Activated CD4-positive, alpha-beta memory T cell treated with anti-CD3 and anti-CD28 coated beads, Interleukin-2, amount 10 ng/mL, durations not matched to agents 7 days and 5 days (primary cell): ENCODE measurements at regions not wholly inside any gene's neighbourhood (a gene's known extent, or its start where the extent isn't known, plus 50 kb on each side); places are given as distances from the start of the nearest gene placed in this dataset.
"Not testable (repeated sequence)": the region's sequence is repeated elsewhere in the genome, so short reads cannot be mapped to it uniquely, and the experiment has no call there.

Experiments
- CTCF ChIA-PET: fragments of 350-600 bp; sonication (Branson Sonifier 250); formaldehyde crosslinking; loops from one replicate; lab custom pipeline; 2021; ENCODE audit warnings: antibody characterized with exemption, inconsistent platforms; lab: Charles Lee
- POLR2A ChIA-PET: fragments of 350-600 bp; sonication (Branson Sonifier 250); formaldehyde crosslinking; loops from one replicate; lab custom pipeline; 2021; ENCODE audit warnings: antibody characterized with exemption; lab: Charles Lee
- DNase-seq: peaks from one replicate; pipeline ENCODE4 v3.0.0-alpha.2; 2020
- H3K27ac Mint-ChIP-seq: one replicate; pipeline ENCODE4 v1.8.0; 2021; ENCODE audit warnings: mild to moderate bottlenecking, mixed read lengths
- H3K27me3 Mint-ChIP-seq: one replicate; pipeline ENCODE4 v1.8.0; 2021; ENCODE audit warnings: mixed read lengths
- H3K36me3 Mint-ChIP-seq: one replicate; pipeline ENCODE4 v1.8.0; 2021; ENCODE audit warnings: low read depth, mixed read lengths
- H3K4me1 Mint-ChIP-seq: one replicate; pipeline ENCODE4 v1.8.0; 2021; ENCODE audit warnings: mixed read lengths
- H3K4me3 Mint-ChIP-seq: one replicate; pipeline ENCODE4 v1.8.0; 2021; ENCODE audit warnings: mild to moderate bottlenecking, mixed read lengths
- H3K9me3 Mint-ChIP-seq: one replicate; pipeline ENCODE4 v1.8.0; 2021; ENCODE audit warnings: mixed read lengths

DNA sequence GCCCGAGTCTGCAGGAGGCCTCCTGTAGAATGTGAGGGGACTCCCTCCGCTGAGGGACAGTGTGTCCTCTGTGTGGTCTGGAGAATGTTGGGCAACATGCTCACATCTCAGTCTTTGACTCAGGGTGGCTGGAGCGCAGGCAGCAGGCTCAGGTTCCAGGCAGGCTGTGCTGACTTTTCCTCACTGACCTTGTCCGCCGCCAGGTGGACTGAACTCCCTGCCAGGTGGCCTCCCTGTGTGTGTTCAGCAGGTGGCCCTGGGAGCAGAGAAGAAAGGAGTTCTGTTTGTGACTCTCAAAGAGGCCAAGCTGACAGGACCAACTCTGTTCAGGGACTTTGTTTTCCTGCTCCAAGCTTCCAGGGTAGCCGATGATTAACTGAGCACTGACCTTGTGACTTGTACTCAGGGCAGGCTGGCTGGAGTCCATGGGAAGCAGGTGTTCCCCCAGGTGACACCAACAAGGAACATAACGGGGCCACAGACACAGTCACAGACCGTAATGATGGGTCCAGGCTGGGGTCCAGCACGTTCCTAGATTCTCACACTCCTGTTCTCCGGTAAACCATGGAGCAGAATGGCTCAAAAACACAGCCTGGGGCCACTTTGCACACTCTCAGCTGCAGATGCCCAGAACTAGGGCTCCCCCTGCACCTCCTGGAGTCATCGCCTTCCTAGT is 439.8 kb downstream of the RNF144A start:
- DNase-seq: no peak
- ChIA-PET CTCF (no interaction called here), POLR2A (no interaction called here)
- no peaks in the 10 kb centered on the region for H3K36me3 Mint-ChIP-seq
- H3K27ac Mint-ChIP-seq: no peak overlapping the region
- H3K9me3 Mint-ChIP-seq: peaks cover 2% of the 10 kb centered on the region
- H3K27me3 Mint-ChIP-seq: peaks cover 4% of the 10 kb centered on the region
- H3K4me1 Mint-ChIP-seq: no peaks in the 10 kb centered on the region
- H3K4me3 Mint-ChIP-seq: no peak overlapping the region

GRCh38 chr2:7357993-7358392 is 440.8 kb downstream of the RNF144A start:
- Mint-ChIP-seq H3K36me3 (no peaks in the 10 kb centered on the region), H3K4me1 (no peaks in the 10 kb centered on the region), H3K27ac (no peak overlapping the region), H3K4me3 (no peak overlapping the region), H3K9me3 (peaks cover 2% of the 10 kb centered on the region), H3K27me3 (peaks cover 3% of the 10 kb centered on the region)
- DNase-seq: no peak
- POLR2A ChIA-PET: no interaction called here
- CTCF ChIA-PET: no interaction called here

GRCh38 chr2:7358865-7359447 is 441.7 kb downstream of the RNF144A start:
- CTCF ChIA-PET: no interaction called here
- H3K36me3 Mint-ChIP-seq: no peaks in the 10 kb centered on the region
- peaks cover under 1% of the 10 kb centered on the region for H3K9me3 Mint-ChIP-seq
- H3K4me1 Mint-ChIP-seq: no peaks in the 10 kb centered on the region
- DNase-seq: no peak
- H3K27ac Mint-ChIP-seq: no peak overlapping the region
- H3K4me3 Mint-ChIP-seq: no peak overlapping the region
- H3K27me3 Mint-ChIP-seq: peaks cover 3% of the 10 kb centered on the region
- POLR2A ChIA-PET: no interaction called here

GRCh38 chr2:7363906-7364305 is 446.7 kb downstream of the RNF144A start:
- CTCF ChIA-PET: no interaction called here

GRCh38 chr2:7368211-7368610 is 451.0 kb downstream of the RNF144A start:
- no peaks in the 10 kb centered on the region for H3K36me3 Mint-ChIP-seq
- POLR2A ChIA-PET: no interaction called here
- H3K27me3 Mint-ChIP-seq: peaks cover 4% of the 10 kb centered on the region
- no peak overlapping the region for H3K27ac Mint-ChIP-seq
- no peak overlapping the region for H3K4me3 Mint-ChIP-seq
- H3K4me1 Mint-ChIP-seq: no peaks in the 10 kb centered on the region
- peaks cover 7% of the 10 kb centered on the region for H3K9me3 Mint-ChIP-seq
- CTCF ChIA-PET: no interaction called here
- no peak for DNase-seq

More at GRCh38 chr2:7363906-7364305, 446.7 kb downstream of the RNF144A start:
- Mint-ChIP-seq H3K9me3 (peaks cover 5% of the 10 kb centered on the region), H3K4me1 (no peaks in the 10 kb centered on the region), H3K27ac (no peak overlapping the region), H3K27me3 (peaks cover 3% of the 10 kb centered on the region), H3K36me3 (no peaks in the 10 kb centered on the region), H3K4me3 (no peak overlapping the region)
- POLR2A ChIA-PET: no interaction called here
- DNase-seq: no peak

DNA sequence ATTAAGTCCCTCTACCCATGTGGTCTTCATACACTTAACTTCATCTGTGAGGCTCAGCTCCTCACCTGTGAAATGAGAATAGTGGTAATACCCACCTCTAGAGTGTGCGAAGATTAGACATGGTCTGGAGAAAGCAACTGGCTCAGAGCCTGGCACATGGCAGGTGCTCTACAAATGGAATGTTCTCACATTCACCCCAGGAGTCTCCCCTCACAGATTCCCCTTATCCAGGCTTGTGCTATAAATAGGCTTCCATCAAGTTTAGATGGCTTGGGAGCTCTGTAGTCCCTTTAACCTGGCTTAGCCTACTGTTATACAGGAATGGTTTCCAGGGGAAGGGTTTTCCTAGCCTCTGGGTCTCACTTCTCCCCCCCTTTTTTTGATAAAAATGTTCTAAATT is 455.9 kb downstream of the RNF144A start:
- no peak for DNase-seq
- Mint-ChIP-seq H3K27me3 (peaks cover 4% of the 10 kb centered on the region), H3K9me3 (peaks cover 5% of the 10 kb centered on the region), H3K36me3 (no peaks in the 10 kb centered on the region), H3K4me3 (no peak overlapping the region), H3K27ac (no peak overlapping the region), H3K4me1 (no peaks in the 10 kb centered on the region)
- ChIA-PET CTCF (no interaction called here), POLR2A (no interaction called here)

GRCh38 chr2:7375901-7376300 is 458.7 kb downstream of the RNF144A start:
- ChIA-PET POLR2A (no interaction called here), CTCF (no interaction called here)
- Mint-ChIP-seq H3K27ac (no peak overlapping the region), H3K4me1 (no peaks in the 10 kb centered on the region), H3K27me3 (peaks cover 6% of the 10 kb centered on the region), H3K4me3 (no peak overlapping the region), H3K36me3 (no peaks in the 10 kb centered on the region), H3K9me3 (no peaks in the 10 kb centered on the region)
- DNase-seq: no peak

DNA sequence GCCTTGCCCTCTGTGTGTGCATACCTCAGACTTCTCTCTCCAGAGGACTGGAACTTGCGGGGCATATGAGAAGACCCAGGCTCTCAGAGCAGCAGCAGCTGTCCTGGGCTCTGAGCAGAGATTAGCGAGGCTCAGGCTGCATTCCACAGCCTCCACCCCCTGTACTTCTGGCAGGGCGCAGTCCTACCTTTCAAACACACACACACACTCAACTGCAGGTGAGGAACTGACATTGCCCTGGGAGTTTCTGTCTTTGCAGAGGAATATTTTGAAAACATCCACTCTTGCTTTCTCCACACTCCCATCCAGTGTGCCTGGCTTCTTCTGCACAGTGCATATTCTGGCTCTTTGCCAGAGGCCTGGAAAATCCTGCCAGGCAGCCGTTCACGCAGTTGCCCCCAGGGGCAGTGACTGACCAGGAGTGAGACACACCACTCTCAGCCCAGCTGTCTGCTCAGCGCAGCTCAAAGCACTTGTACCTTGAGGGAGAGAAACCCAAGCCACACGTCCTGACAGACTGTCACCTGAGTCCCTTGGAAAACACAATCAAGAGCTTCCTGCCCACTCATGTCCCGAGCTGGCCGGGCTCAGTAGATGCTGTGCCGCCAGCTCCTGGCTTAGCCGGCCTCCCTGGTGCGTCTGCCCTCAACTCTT is 460.8 kb downstream of the RNF144A start:
- Mint-ChIP-seq H3K27me3 (peaks cover 8% of the 10 kb centered on the region), H3K36me3 (no peaks in the 10 kb centered on the region), H3K9me3 (no peaks in the 10 kb centered on the region), H3K27ac (no peak overlapping the region), H3K4me3 (no peak overlapping the region), H3K4me1 (no peaks in the 10 kb centered on the region)
- no peak for DNase-seq
- ChIA-PET POLR2A (no interaction called here), CTCF (no interaction called here)

- POLR2A ChIA-PET: no interaction called here
- CTCF ChIA-PET: no interaction called here
These were observed 461.4 kb downstream of the RNF144A start for GRCh38 chr2:7378591-7378990.

GRCh38 chr2:7379799-7380198 is 462.6 kb downstream of the RNF144A start:
- ChIA-PET CTCF (no interaction called here), POLR2A (no interaction called here)
- no peak for DNase-seq
- H3K4me3 Mint-ChIP-seq: no peak overlapping the region
- no peaks in the 10 kb centered on the region for H3K36me3 Mint-ChIP-seq
- H3K4me1 Mint-ChIP-seq: no peaks in the 10 kb centered on the region
- peaks cover 13% of the 10 kb centered on the region for H3K27me3 Mint-ChIP-seq
- no peaks in the 10 kb centered on the region for H3K9me3 Mint-ChIP-seq
- no peak overlapping the region for H3K27ac Mint-ChIP-seq

More at GRCh38 chr2:7378591-7378990, 461.4 kb downstream of the RNF144A start:
- Mint-ChIP-seq H3K9me3 (no peaks in the 10 kb centered on the region), H3K36me3 (no peaks in the 10 kb centered on the region), H3K27ac (no peak overlapping the region), H3K4me3 (no peak overlapping the region), H3K27me3 (peaks cover 10% of the 10 kb centered on the region), H3K4me1 (no peaks in the 10 kb centered on the region)
- no peak for DNase-seq

GRCh38 chr2:7384773-7385349 is 467.6 kb downstream of the RNF144A start:
- H3K36me3 Mint-ChIP-seq: no peaks in the 10 kb centered on the region
- no peak overlapping the region for H3K27ac Mint-ChIP-seq
- POLR2A ChIA-PET: no interaction called here

DNA sequence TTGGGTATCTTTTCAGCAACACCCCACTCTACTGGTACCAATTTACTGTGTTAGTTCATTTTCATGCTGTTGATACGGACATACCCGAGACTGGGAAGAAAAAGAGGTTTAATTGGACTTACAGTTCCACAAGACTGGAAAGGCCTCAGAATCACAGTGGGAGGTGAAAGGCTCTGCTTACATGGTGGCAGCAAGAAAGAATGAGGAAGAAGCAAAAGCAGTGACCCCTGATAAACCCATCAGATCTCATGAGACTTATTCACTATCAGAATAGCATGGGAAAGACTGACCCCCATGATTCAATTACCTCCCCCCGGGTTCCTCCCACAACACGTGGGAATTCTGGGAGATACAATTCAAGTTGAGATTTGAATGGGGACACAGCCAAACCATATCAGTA is 473.1 kb downstream of the RNF144A start:
- POLR2A ChIA-PET, CTCF ChIA-PET, H3K27ac Mint-ChIP-seq, H3K9me3 Mint-ChIP-seq, DNase-seq, H3K4me1 Mint-ChIP-seq, H3K4me3 Mint-ChIP-seq, H3K27me3 Mint-ChIP-seq, H3K36me3 Mint-ChIP-seq: not testable (repeated sequence)

More at GRCh38 chr2:7384773-7385349, 467.6 kb downstream of the RNF144A start:
- no peak overlapping the region for H3K4me3 Mint-ChIP-seq
- no peak for DNase-seq
- H3K4me1 Mint-ChIP-seq: no peaks in the 10 kb centered on the region
- peaks cover 10% of the 10 kb centered on the region for H3K27me3 Mint-ChIP-seq
- no peaks in the 10 kb centered on the region for H3K9me3 Mint-ChIP-seq
- CTCF ChIA-PET: no interaction called here

- DNase-seq: no peak
- H3K36me3 Mint-ChIP-seq: no peaks in the 10 kb centered on the region
- H3K4me3 Mint-ChIP-seq: no peak overlapping the region
- CTCF ChIA-PET: no interaction called here
- no peaks in the 10 kb centered on the region for H3K9me3 Mint-ChIP-seq
- POLR2A ChIA-PET: no interaction called here
- peaks cover 6% of the 10 kb centered on the region for H3K27me3 Mint-ChIP-seq
- no peak overlapping the region for H3K27ac Mint-ChIP-seq
- no peaks in the 10 kb centered on the region for H3K4me1 Mint-ChIP-seq
These were observed 475.0 kb downstream of the RNF144A start for GRCh38 chr2:7392076-7392787.
